Limb (tissue), 2 donors: ENCODE measurements at regions not wholly inside any gene's neighbourhood (a gene's known extent, or its start where the extent isn't known, plus 50 kb on each side); places are given as distances from the start of the nearest gene placed in this dataset.
"Not testable (repeated sequence)": the region's sequence is repeated elsewhere in the genome, so short reads cannot be mapped to it uniquely, and the experiment has no call there.

ENCODE experiments used
- DNase-seq, 2 donors: peaks; one replicate each; pipeline ENCODE4 v3.0.0-alpha.2; 2016; ENCODE audit errors: extremely low spot score in 2 of 2

DNA sequence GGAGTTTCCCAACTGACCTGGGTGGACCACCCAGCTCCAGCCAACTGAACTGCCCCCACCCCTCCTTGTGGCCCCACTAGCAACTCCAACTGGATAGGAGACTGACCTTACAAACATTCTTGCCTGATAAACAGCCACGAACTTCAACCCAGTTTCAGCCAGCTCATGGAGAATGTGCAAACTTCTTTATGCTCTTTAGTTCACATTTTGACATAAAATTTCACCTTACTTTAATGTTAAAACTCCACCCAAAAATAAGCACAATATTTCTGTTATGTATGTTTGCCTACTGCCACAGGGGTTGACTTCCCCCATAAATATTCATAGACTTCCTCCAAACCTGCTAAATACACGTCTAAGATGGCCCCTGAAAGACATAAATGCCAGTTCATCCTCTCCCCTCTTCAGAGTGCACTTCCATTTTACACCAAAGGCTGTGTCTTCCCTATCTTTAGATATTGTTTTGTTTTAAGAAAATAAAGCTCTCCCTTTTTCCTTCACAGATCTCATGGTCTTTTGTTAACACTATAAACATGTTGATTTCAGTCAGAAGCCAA, 643.7 kb downstream of the EPM2A start:
- no peak for DNase-seq

DNA sequence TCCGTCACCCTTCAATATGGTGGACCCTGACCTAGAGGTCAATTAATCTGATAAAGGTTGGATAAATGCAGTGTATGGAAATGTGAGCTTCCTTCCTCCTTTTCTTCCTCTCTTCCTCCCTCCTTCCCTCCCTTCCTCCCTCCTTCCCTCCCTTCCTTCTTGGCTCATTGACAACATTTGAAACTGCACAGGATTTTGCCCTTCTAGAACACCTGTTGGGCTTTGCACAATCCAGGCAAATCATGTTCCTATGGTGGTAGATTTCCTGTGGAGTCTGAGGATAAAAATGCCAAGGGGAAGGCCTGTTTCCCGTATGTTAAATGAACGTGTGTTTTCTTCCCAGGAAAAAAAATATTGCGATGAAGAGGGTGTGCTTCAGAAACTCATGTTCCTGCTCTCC, 642.8 kb downstream of the EPM2A start:
- no peak for DNase-seq

DNA sequence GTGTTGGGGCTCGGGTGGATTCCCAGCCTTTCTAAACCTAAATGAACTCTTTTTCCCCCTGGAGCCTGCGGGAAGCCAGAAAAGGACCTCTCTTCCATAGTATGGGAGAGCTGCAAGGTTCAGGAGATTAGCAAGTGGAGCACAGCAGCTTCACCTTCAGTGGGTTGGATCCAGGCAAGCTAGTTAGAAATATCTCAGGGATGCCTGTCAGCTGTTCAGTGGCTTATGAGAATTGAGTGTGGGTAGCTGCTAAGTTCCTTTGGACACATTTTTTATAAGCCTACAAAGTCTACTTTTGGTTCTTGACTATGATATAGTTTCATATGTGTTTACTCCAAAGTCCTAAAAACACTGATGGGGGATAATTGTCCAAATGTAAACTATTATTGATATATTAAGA, 642.1 kb downstream of the EPM2A start:
- DNase-seq = no peak

DNA sequence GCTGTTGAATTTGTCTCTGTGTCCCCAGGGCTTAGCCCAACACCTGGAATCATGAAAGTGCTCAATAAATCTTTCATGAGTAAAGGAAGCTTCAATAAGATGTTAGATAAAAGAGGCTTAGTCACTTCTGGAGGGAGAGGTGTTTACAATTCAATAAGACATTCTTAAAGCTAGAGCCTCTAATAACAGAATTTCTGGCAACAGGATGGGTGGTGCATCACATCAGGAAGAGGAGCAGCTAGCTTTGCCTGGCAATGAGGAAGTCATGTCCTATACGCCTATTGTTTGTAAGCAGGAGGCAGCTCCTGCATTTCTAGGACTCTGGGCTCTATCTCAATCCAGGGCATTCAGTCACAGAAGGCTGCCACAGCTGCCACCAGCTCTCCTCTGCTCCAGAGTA, 638.5 kb downstream of the EPM2A start:
- no peak for DNase-seq

DNA sequence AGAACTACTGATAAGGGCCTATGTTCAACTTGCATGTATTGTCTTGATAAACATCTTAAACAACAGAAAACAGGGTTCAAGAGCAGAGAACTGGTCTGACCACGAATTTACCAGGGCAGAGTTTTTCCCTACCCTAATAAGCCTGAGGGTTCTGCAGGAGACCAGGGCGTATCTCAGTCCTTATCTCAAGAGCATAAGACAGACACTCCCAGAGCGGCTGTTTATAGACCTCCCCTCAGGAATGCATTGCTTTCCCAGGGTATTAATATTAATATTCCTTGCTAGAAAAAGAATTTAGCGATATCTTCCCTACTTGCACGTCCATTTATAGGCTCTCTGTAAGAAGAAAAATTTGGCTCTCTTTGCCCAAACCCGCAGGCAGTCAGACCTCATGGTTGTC, 637.2 kb downstream of the EPM2A start:
- DNase-seq = not testable (repeated sequence)

DNA sequence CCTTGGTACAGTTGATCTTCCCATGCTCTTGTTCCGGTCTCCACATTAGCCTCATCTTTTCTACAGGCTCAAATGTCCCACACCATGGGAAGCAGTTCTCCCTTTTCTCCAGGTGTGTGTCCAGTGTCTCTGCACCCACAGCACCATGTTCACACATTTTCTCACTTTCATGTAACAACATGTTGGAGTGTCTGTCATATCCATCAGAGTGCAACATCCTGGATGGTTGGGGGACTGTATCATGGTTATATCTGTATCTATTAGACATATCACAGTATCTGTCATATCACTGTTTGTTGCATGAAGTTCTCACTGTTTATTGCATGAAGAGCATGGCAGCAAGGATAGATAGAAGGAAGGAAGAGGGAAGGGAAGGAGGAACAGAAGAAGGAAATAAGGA, 635.6 kb downstream of the EPM2A start:
- no peak for DNase-seq

DNA sequence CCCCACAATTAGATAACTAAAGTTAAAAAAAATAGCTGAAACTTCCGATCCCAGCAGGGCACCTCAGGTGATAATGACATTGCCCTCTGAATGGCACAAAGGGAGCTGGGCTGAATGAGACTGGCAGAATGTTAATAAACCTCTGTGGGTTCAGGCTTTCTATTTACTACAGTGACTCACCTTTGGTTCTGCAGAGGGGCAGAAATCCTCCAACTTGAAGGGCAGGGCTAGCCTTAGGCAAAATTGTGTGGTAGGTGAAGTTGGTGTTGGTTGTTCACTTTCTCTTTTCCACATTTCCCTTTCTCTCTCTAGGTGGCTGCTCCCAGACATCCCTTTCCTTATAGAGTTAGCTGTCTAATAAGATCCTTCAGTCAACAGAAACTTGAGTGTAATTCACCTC, 625.2 kb downstream of the EPM2A start:
- no peak for DNase-seq

DNA sequence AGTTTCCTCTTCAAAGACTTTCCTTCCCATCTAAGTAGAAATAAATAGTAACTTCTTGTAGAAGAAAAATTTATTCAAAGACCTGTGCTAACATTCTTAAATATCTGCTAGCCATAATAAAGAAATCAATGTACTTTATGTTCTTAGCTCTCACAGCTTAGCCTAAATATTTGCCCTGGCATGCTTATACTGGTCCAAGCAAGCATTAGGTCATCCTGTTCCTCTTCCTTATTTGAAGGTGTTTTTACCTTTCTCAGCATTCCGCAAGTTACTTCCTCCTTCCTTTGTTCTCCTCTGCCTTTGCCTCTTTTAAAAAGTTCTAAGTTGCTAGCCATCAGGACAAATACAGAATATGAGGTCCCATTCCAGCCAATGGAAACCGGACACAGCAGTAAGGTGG, 623.9 kb downstream of the EPM2A start:
- DNase-seq = not testable (repeated sequence)

DNA sequence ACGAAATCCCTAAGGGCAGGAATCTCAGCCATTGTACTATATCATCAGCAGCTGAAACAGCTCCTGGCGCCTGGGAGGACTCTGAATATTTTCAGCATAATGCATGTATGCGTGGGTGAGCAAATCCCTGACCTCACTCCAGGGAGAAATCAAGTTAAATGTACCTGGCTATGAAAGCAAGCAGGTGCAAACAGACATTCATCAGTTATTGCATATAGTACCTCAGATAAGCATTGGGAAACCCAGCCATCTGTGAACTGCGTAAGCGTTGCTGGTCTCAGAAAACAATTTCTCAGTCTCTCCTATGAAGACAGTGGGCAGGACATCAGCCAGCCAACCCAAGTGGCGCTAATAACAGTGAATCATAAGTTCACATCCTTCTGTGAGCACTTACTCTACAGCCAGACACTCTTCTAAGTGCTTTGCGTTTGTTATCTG, 622.6 kb downstream of the EPM2A start:
- DNase-seq = no peak

DNA sequence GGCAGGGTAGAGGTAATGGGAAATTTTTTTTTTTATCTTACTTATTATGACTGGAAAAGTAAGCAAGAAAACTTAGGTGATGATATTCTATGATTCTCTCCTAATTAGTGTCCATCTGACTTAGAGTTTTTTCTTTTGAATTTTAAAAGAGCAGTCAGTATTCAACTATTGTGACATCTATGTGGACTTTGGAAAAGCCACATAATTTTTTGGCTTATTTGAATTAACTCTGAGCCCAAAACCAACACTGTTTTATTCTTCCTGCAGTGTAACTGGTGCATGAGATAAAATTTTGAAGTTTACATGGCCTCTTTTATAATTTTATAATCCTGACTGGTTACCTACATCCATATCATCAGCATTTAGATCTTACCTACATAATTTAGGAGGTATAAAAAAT, 619.7 kb downstream of the EPM2A start:
- no peak for DNase-seq

DNA sequence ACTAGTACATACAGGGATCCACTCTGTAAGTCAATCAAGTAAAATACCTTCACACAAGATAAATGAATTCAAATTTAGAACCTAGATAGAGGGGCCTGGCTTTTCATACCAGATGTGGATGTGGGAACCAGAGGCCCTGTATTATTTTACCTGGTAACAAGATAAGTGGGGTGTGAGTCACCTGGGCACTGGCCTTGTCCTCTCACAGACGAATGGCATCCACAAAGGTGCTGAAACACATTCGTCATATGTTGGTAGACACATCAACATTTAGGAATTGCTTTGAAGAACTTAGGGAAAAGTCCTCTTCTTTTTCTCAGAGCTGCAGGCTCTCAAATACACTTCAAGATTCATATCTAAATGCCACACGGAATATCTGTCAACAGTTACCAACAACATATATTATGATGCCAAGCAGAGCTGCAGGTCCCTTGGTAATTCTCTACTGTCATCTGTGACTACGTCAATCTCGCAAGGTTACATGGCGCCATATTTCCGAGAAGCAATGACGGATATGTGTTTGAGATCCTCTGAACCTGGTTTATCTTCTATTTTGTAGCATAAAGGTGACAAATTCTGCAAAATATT, 618.6 kb downstream of the EPM2A start:
- no peak for DNase-seq

DNA sequence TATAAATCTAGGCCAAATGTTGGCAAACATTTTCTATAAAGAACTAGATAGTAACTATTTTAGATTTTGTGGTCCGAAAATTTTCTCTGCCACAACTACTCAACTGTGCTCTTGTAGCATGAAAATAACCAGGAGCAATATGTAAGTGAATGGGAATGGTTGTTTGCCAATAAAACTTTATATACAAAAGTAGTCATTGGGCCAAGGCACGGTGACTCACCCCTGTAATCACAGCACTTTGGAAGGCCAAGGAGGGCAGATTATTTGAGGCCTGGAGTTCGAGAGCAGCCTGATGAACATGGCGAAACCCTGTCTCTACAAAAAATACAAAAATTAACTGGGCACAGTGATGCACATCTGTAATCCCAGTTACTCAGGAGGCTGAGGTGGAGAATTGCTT, 617.1 kb downstream of the EPM2A start:
- no peak for DNase-seq

DNA sequence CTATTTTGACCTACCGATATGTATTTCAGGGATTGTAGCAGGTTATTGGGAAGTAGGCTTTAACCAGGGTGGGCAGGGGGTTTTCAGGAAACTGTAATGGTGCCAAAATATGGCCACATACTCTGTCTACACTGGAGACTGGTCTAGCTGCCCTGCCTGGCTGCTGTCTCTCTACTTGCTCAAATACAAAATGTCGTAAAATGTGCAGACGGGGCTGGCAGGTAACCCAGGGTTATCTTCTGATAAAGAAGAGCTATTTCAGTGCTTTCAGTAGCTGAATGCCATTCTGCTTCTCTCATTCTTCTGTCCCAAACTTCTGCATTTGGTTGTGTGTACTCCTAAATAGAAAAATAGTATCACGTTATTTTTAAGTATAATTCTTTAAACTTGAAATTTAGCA, 616.2 kb downstream of the EPM2A start:
- DNase-seq = no peak

DNA sequence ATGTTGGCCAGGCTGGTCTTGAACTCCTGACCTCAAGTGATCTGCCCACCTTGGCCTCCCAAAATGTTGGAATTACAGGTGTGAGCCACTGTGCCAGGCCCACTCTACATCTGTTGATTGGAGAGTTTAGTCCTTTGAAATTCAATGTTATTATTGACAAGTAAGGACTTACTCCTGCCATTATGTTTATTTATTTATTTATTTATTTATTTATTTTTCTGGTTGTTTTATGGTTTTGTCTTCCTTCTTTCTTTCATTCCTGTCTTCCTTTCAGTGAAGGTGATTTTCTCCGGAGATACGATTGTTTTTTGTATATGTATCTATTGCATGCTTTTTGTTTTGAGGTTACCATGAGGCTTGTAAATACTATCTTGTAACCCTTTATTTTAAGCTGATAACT, 602.6 kb downstream of the EPM2A start:
- DNase-seq = no peak

DNA sequence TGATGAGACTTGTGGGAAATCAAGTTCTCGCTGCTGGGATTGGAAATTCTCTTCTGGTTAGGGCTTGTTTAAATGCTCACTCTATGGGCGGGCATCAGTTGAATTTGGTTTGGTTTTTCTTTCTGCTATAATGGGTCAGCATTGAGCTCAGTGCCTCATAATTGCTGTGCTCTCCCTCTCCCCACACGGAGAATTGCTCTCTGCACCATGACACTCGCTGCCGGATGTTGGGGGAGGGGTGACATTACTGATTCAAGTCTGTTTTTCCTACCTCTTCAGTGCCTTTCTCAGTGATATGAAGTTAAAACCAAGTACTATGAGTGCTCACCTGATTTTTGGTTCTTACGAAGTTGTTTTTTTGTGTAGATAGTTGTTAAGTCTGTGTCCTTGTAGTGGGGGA, 599.6 kb downstream of the EPM2A start:
- DNase-seq = no peak

DNA sequence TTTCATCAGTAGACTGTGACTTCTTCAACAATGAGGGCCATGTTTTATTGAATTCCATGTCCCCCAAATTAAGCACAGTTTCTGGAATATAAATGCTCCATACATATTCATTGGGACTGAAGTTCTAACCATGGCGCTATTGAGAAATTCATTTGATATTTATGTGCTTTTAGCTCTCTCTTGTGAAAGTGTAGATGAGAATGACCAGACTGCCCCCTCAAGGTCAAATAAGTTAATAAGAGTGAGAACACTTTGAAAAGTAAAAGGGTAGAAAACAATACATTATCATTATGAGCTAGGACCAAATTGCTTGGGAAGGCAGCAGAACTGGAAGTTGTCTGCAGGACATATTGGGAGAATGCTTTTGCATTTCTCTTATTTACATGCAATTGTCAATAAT, 597.9 kb downstream of the EPM2A start:
- no peak for DNase-seq

DNA sequence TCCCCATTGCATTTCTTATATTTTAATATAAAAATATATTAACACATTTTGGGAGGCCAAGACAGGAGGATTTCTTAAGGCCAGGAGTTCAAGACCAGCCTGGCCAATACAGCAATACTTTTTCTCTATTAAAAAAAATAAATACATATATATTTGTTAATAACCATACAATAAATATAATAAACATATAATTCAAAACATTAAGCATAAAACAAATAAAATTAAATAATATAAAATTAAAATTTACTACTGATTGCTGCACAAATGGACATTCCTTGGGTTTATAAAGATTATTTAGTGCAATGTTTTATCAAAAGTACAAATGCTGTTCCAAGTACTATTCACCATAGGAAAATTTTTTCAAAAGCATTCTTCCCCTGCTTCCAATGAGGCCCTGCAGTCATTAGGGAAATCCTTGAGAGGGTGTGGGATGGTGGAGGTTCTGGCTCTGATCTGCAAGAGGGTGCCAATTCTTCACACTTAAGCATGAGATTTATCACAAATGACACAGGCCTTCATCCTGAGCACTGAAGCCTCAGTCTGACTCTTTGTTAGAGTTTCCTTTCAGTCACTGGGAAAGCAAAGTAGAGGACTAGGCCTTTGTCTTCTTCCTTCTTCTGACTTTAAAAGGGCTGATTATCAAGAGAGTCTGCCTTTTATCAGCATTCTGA, 596.7 kb downstream of the EPM2A start:
- DNase-seq = no peak

DNA sequence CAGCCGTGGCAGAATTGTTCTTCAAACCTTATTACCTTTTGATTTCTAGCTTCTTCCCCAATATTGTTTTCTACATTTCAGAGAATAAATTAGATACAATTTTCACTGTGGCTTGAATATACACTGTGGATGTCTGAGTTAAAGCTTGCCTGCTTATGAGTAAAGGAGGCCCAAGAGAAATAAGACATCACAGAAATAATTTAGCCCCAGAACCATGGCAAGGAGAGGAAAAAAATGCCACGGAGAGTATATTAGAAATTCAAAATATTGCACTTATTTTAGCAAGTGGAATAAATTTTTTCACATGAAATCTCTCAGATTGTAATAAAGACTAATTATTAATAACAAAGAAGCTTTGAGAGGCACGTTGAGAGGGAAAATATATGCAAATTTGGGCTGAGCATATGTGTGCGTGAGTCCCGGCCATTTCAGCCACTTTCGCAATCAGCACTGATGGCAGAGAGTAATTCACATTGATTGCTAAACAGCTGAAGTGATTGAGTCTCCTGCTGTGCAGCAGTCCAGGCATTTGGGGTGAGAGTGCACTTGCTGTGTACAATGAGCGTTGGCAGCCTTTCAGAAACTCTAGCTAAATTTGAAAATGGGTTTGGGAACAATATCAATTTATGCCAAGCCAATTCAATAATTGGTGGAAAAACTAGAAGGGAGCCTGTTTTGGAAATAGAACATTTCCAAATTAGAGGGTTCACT, 596.0 kb downstream of the EPM2A start:
- no peak for DNase-seq

DNA sequence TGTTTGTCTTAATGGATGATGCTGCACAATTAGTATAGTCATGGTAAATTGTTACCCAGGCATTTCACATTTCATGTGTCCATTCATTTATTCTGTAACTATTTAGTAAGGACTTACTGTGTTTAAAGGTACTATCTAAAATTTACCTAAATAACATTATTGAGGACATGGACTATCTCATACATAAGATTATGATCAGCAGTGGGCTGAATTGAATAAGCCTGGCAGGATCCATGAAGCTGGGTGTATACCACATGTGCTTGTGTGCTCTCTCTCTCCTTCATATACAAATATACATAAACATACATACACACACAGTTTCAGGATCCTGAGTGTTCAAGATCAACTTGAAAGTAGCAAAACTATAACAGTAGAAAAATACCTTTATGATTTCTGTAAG, 595.4 kb downstream of the EPM2A start:
- no peak for DNase-seq

DNA sequence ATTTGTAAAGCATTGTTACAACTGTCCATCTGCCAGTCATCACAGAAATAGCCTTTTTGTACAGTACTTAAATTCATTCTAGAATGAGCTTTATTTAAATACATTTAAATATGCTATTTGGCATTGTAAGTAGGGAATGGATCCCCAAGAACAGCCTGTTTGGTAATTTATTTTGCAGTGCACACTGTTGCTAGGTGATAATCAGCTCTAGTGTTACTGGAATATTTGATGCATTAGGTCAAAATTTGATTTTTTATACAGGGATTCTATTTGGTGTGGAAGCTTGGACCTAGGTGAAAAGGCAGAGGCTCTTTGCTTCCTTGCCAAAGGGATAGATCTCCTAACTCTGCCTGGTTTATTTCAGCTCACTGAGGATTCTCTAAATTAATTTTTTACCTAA, 593.7 kb downstream of the EPM2A start:
- DNase-seq = no peak

DNA sequence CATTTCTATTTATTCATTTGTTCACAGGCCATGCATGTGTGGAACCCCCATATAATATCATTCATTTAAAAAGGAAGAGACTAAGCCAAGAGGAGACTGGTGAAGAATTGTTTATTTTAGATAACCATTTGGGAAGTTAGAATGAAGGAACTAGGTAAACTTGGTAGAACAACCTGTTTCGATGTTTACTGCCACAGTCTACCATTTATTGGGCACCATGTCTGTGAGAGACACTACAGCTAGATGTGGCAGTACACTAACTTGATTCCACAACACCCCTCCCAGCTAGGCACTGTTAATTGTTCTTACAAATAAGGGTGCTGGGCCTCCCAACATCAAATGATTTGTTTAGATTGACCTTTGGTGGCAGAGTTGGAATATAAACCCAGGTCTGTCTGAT, 592.4 kb downstream of the EPM2A start:
- no peak for DNase-seq

DNA sequence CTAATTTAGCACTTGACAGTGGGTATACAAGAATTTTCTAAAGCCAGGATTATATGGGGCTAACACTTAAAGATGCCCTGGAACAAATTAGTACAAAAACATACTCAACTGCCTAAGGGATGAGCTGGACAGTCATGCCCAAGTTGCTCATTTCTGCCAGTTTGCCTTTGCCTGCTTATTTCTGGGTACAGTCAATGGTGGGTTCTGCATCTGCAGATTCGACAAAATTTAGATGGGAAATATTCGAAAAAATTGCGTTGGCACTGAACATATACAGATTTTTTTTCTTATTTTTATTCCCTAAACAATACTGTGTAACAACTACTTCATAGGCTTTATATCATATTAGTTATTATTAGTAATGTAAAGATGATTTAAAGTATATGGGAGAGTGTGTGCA, 591.9 kb downstream of the EPM2A start:
- DNase-seq = no peak

DNA sequence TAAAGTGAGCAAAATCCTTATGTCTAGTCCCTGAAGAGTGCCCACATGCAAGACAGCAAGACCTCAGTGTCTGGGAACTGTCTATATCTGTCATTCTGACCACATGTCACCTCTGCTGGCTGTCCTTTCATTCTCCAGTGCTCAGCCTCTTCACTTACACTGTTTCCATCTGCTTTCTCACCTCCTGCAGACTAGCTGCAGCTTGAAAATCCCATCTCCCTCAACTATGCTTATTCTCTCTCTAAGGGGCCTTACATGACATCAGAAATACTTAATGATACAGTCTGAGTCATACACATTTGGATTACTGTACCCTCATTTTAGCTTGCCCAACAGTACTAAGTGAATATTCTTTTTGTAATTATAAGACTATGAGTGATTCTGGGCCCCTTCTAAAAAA, 587.8 kb downstream of the EPM2A start:
- no peak for DNase-seq
